Bronchial epithelial cell (primary cell): ENCODE measurements at regions not wholly inside any gene's neighbourhood (a gene's known extent, or its start where the extent isn't known, plus 50 kb on each side); places are given as distances from the start of the nearest gene placed in this dataset.

ENCODE experiments used
- DNase-seq: peaks from one replicate; pipeline ENCODE4 v3.0.0-alpha.2; 2010; ENCODE audit warnings: low read depth
- FAIRE-seq: peaks from 2 replicates; lab custom pipeline; 2011; peaks lifted over from hg19 to GRCh38; lab: Jason Lieb, UNC
- H3K27me3 ChIP-seq: 2 replicates; pipeline ENCODE4 v1.5.1; 2011; ENCODE audit warnings: low read length; ENCODE audit not compliant: control insufficient read depth, insufficient read depth
- H3K36me3 ChIP-seq: 2 replicates; pipeline ENCODE4 v1.5.1; 2011; ENCODE audit warnings: low read length; ENCODE audit not compliant: control insufficient read depth, insufficient read depth
- H3K4me3 ChIP-seq: 2 replicates; pipeline ENCODE4 v1.5.1; 2011; ENCODE audit warnings: mild to moderate bottlenecking, low read depth, low read length, control low read depth
- CTCF ChIP-seq: IDR thresholded peaks from 2 replicates; pipeline ENCODE4 v1.5.1; 2011; ENCODE audit warnings: mild to moderate bottlenecking, moderate library complexity, low read length, control low read depth, inconsistent platforms; ENCODE audit not compliant: insufficient read depth, severe bottlenecking

- H3K36me3 ChIP-seq: no peaks in the 10 kb centered on the region
- H3K4me3 ChIP-seq: no peak overlapping the region
- no peak for TF ChIP-seq CTCF
- H3K27me3 ChIP-seq: no peaks in the 10 kb centered on the region
- DNase-seq (no peak), FAIRE-seq (no peak)
Observed at GRCh38 chr3:76694063-76694462, 345.8 kb upstream of the ROBO2 start.

GRCh38 chr3:76698136-76698706 lies 341.7 kb upstream of the ROBO2 start:
- FAIRE-seq (no peak), DNase-seq (no peak)
- Histone ChIP-seq H3K27me3 (no peaks in the 10 kb centered on the region), H3K4me3 (no peak overlapping the region), H3K36me3 (no peaks in the 10 kb centered on the region)
- TF ChIP-seq CTCF: no peak

- no peak for TF ChIP-seq CTCF
- H3K36me3 ChIP-seq: no peaks in the 10 kb centered on the region
- DNase-seq (no peak), FAIRE-seq (no peak)
- H3K27me3 ChIP-seq: no peaks in the 10 kb centered on the region
- H3K4me3 ChIP-seq: no peak overlapping the region
Observed at GRCh38 chr3:76699846-76700245, 340.1 kb upstream of the ROBO2 start.

GRCh38 chr3:76700323-76700722 lies 339.6 kb upstream of the ROBO2 start:
- DNase-seq (no peak), FAIRE-seq (no peak)
- Histone ChIP-seq H3K27me3 (no peaks in the 10 kb centered on the region), H3K36me3 (no peaks in the 10 kb centered on the region), H3K4me3 (no peak overlapping the region)
- no peak for TF ChIP-seq CTCF

- Histone ChIP-seq H3K36me3 (no peaks in the 10 kb centered on the region), H3K4me3 (no peak overlapping the region), H3K27me3 (no peaks in the 10 kb centered on the region)
- no peak for DNase-seq
- no peak for FAIRE-seq
- TF ChIP-seq CTCF: no peak
Observed at GRCh38 chr3:76702676-76703075, 337.2 kb upstream of the ROBO2 start.

GRCh38 chr3:76715426-76715825 lies 324.5 kb upstream of the ROBO2 start:
- FAIRE-seq (no peak), DNase-seq (no peak)
- Histone ChIP-seq H3K36me3 (no peaks in the 10 kb centered on the region), H3K4me3 (no peak overlapping the region), H3K27me3 (no peaks in the 10 kb centered on the region)
- TF ChIP-seq CTCF: no peak
